HG02763 (cell line): ENCODE measurements at regions not wholly inside any gene's neighbourhood (a gene's known extent, or its start where the extent isn't known, plus 50 kb on each side); places are given as distances from the start of the nearest gene placed in this dataset.

Experiments used
- ATAC-seq: cut with Tn5 transposase; IDR thresholded peaks from one replicate; pipeline ENCODE4 v1.9.1; 2021; ENCODE audit warnings: mild to moderate bottlenecking, moderate library complexity; ENCODE audit not compliant: unreplicated experiment

DNA sequence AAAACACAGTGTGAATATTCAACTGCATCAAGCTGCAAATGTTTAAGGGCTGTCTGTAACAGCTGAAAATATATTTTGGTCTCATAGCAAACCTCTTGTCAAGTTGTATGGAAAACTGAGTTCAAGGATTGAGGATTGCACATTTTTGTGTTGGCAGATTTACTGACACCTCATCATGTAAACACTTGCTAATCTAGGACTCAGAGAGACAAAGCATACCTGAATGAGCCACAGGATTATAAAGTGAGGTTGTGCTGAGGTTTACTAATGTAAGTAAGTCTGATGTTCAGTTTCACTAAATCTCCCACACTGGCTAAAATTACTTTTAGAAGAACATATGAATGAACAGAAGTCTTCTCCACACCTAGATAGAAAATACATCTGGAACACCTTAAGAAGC is 1993.1 kb upstream of the CELF4 start:
- no peak for ATAC-seq

DNA sequence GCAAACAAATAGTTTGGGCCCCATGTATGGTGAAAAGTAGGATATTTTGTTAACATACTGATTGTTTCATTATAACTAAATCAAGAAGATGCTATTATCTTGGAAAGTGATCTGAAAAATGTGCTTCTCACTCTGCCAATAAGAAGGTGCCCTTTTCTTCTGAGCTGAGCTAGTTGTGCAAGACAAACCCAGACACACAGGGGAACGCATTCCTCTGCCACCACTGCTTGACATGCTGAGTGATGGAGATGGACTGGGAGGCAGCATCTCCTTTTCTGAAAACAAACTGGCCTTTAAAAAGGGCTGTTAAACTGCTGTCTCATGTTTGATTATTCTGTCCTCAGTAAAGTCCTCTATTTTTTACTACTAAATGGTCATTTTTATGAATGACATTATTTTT is 1989.9 kb upstream of the CELF4 start:
- ATAC-seq, result no peak

DNA sequence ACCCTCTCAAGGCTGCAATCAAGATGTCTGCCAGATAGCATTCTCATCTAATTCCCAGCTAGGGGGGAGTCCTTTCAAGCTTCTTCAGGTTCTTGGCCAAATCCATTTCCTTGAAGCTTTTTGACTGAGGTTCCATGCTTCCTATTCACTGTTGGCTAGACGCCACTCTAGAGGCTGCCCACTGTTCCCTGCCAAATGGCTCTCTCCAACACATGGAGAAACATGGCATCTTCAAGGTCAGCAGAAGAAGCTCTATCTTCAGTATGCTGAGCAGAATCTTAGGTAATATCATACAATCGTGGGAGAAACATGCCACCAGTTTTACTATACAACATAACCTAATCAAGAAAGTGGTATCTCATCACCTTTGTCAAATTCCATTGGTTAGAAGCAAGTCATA is 1985.1 kb upstream of the CELF4 start:
- no peak for ATAC-seq

DNA sequence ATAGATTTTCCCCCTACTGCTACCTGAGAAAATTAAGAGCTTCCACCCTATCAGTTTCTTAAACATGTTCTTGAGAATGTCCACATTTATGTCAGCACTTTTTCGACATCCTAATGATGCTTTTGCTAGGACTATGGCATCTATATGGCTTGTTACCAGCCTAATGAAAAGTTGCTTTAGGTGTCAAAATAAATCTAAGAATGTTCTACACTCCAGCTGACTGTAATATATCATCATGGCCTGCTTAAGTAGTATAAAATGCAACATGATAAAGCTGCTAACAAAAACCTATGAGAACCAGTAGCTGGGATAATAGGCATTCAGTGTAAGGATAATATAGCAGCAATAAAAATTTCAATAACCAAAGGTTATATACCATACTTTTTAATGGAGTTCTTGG is 1983.5 kb upstream of the CELF4 start:
- no peak for ATAC-seq

DNA sequence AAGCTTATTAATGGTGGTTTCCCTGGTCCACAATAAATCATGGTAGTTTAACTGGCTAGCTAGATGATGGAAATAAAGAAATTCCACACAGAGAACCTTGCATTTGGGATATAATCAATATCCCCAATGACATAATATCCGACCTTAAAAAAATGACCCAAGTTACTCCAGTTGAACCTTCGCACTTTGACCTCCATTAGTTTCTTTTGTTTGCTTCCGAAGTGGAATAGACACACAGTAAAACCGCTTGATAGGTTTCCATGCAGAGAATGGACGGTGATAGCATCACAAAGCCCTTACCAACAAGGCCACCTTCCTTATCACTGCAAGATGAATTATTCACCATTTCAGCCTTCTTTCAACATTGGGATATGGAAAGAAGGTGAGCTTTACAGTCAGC is 1966.1 kb upstream of the CELF4 start:
- no peak for ATAC-seq

DNA sequence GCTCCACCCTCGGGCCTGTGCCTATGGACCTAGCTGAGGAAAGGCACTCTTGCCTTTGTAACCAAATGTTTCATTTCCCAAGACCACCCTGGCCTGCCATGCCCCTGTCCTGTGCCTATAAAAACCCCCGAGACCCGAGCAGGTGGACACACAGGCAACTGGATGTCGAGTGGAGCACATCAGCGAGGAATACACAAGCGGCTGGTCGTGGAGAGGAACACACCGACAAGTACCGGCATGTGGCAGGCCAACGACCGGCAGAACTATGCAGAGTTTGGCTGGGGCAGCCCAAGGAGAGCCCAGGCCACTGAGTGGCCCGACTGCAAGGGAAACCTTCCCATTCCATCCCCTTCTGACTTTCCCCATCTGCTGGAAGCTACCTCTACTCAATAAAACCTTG is 1963.8 kb upstream of the CELF4 start:
- ATAC-seq, result no peak

DNA sequence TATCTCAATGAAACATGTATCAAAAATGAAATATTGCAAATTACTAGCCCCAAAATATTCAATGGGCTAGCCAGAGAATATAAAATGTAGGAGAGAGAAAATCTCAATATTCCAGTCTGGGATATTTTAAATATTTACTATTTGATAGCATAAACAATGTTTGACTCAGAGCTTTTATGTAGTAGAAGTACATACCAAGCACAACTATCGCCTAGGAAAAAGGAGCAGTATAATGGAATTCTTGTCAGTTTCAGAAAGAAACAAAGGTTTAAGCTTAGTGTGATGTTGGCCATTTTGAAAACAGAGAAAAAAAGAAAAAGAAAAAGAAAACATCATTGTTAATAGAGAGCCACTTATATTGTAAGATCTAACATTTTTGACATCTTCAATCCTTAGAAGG is 1961.9 kb upstream of the CELF4 start:
- ATAC-seq, result no peak

DNA sequence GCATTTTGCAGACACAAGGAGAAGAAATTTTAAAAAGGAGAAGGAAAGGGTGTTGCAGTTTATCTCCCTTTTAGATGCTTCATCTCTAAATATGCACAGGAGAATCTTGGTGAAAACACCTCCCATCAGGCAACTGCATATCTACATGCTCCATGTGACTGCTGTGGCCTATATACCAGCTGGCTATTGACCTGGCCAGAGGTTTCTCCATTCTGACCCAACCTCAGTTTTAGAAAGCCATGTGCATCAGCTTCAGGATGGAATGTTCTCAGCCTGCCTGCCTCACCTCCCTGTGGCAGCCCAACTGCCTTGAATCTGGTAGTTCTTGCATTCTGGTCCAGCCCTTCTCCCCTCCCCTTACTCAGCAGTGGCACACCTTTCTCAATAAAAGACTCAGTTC is 1958.8 kb upstream of the CELF4 start:
- no peak for ATAC-seq

DNA sequence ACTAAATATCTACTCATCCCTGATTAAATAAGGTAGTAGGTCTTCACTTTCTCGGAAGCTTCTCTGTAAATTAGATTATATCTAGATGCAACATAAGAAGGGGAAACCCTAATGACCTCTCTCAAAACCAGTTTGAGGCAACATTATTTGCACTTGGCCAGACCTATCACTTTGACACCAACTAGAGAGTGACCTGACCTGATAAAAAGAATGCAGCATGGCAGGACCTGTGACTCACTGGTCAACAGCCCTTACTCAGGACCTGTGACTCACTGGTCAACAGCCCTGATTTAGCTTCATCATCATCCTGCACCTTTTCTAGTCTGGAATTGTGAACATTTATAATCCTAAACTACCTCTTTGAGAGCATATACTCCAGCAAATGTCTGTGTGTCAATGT is 1957.7 kb upstream of the CELF4 start:
- no peak for ATAC-seq

DNA sequence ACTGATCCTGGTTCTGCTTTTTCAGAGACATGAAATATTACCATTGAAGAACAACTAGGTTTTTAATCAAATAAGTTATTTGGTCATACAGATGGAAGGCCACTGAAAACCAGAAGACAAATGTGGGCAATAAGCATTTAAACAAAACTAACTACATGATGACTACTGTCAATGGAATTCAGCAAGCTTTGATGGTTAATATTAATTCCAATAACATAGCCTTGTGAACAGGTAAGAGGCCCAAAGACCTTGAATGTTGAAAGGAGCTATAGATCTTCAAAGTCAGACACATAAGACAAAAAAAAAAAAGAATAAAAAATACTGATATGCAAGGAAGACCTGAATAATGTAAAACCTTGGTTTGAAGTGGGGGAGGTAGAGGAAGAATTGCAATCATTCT is 1955.6 kb upstream of the CELF4 start:
- ATAC-seq, result no peak

DNA sequence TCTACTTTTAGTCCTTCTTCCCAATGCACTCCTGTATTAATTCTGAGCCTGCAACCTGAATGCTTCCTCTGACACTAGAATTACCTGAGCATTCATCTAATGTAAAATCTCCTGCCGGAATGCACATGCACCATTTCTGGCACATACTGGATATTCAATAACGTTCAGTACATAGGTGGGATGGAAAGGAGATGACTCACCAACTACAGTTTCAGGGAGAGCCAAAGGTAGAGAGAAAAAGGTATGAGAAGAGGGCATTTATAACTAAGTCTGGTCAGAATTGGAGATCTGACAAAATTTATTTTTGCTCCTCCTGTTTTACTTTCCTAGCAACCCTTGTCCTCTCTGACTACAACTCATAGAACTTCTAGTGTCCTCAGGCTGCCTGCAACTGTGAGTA is 1954.1 kb upstream of the CELF4 start:
- ATAC-seq, result no peak

DNA sequence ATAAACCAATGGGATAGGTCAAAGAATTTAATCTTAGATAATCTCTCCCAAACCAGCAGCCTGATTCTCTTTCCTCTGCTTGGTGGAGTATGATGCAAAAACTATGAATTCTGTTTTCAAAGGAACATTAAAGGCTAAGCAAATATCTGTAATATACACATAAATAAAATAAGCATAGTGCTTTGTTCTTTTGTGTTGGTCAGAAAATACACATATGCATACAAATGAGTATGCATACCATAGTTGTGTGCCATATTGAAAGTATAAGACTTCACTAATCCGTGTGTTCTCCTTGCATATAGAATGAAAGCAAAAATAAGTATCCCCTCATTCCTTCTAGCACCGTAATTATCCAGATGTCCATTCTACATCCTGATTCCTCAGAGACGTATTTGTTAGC is 1949.7 kb upstream of the CELF4 start:
- no peak for ATAC-seq

DNA sequence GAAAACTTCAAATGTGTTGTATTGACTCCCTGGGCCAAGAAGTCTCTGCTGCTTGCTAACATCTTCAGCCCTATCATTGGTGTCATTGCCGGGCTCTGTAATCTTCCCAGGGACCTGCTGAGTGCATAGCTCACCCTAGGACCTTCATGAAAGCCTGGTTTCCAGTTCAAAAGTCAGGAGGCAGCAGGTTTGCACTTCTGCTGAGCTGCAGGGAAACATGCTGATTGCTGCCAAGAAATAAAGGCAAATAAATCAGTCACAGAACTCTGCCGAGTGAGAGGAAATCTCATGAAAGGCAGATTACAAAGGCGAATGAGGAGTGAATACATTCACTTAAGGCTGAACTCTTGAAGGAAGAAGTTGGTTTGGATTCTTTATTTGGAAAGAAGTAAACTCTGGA is 1947.6 kb upstream of the CELF4 start:
- ATAC-seq, result no peak

DNA sequence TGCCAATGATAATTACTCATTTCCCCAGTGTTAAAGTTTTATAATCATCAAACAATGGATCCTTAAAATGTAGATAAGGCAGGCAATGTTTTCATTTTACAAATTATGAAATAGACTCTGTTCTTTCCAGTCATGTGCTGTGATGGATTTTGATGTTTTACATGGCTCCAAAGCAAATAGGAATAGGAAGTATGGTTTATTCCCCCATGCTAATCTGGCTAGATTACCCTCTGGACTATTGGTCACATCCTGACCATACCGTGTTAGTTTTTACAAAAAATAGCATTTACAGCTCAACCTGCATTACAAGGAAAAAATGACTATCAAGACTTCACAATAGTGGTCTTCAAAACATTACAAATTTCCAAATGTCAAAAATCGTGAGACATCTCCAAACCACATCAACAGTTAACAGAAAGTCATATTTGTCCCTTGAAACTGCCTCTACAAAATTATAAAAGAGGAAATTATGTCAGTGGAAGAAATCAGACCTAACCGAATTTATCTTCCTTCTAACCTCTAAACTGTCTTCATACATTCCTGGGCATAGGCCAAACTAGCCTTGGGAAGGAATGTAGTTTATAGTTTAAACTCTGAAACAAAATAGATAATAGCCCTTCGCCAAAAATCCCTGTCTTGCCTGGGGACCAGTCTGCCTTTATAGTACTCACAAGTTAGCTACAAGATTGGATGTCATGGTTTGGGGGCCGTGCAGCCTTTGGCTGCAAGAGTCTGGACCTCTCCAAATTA is 1941.2 kb upstream of the CELF4 start:
- no peak for ATAC-seq

DNA sequence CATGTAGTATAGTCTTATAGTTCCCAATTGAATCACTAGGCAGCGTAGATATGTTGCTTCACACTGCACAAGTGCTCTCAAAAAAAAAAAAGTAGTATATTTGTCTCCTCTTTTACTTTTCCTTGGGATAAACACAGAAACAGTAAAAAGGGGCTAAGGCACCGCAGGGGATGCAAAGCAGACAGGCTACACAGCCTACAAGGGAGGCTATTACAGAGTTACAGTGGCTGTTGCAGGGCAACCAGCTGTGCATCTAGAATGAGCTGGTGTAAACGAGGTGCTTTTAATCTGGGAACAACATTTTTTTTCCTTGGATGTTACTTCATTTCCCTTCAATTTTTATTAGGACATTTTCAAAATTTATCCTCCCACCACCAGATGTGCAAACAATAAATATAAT is 1934.7 kb upstream of the CELF4 start:
- no peak for ATAC-seq

DNA sequence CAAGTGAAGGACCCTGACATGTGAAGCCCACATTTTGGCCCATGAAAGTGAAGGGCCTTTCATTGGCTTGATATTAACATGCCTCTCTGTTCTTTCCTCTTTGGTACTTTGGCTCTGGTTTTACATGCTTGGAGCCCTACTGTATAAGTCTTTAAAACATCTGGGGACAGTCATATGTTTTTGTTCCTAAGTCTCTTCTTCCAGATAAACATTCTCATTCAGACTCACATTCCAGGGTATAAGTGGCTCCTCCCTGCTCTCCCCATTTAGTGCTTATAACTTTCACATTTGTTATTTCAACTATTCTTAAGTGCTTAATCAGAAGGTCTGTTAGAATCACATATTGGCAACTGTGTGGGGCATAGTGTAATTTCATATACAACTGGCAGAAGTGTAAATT is 1932.2 kb upstream of the CELF4 start:
- no peak for ATAC-seq

DNA sequence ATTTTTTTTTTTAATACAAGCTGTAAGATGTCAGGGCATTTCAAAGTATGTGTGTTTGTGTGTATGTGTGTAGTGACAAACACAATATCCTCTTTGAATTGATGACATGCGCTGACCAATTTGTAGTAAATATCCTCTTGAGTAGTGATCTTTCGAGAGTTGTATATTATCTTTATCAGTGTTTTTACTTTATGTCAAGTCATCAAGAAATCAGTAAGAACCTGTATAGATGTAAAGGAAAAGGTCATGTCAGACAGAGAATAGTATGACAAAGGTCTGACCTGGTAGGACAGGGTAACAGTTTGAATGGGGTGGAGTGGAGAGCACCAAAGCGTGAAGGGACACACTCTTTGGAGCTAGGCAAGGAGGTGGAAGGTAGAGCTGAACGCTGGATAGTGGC is 1931.4 kb upstream of the CELF4 start:
- no peak for ATAC-seq

DNA sequence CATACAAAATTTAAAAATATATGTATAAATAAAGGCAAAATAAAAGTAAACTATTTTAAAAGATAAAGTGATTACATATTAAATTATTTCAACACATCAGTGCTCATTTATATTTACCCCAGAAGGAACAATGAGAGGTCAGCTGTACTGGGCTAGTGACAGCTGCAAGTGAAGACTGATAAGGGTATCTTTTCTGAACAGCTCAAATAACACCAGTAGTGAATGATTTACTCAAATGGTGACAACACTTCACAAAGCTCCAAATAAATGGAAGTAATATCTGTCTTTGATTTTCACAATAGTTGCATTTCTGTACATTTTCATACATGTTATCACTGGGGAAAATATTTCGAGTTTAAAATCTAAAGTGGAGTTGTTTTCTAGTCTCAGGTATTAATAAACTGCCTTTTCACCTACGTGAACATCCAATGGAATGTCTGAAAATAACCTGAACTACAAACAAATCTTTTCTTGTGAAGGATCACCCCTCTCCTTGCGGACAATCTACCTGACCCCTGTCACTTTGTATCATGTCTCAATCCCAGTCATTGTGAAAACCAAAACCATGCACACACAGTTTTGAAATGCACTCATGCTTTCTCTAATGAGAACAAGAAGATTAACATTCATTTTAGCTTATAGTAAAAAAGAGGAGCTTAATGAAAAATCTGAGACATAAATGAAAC is 1928.8 kb upstream of the CELF4 start:
- no peak for ATAC-seq

DNA sequence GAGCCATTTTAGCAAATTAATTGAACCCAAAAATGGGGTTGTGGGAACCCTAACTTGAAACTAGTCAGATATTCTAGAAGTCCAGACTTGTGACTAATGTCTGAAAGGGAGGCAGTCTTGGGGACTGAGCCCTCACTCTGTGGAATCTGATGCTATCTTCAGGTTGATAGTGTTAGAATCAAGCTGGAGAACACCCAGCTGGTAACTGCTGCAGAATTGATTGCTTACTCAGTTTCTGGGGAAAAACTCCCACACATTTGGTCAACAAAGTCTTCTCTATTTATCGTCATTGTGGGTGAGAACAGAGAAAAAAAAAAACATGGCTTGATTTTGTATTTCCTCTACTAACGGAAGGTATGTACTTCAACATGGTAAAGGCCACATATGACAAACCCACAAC is 1925.8 kb upstream of the CELF4 start:
- no peak for ATAC-seq

DNA sequence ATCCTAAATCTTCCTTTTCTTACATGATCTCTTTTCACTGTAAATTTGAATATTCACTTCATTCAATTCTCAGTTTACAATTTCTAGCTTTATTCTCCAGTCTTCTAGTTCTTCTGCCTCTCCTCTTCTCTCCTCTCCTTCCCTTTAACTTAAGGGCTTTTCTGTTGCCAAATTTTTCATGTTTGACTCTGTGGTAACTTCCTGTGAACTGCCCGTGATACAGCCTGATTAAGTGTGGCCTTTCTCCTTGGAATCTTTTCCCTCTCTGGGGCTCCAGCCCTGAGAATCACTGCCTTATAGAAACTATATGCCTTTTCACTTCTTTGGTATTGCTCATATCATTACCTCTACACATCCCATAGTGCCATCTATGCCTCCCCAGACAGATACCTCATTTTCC is 1923.8 kb upstream of the CELF4 start:
- no peak for ATAC-seq

DNA sequence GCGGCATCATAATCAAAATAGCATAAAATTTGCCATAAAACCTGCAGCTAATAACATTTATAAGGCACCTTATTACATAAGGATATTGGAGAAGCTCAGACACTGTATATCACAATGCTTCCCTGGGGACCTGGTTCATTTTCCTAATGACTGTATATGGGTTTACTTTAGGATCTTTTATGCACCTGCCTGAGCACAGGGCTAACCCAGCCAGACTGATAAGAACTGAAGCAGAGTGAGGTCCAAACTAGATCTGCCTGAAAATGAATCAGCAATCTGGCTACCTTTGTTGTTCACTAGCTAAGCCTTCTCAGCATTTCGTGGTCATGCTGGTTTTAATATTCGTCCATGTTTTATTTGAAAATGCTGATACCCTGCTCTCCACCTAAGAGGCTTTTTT is 1922.3 kb upstream of the CELF4 start:
- ATAC-seq, result no peak

DNA sequence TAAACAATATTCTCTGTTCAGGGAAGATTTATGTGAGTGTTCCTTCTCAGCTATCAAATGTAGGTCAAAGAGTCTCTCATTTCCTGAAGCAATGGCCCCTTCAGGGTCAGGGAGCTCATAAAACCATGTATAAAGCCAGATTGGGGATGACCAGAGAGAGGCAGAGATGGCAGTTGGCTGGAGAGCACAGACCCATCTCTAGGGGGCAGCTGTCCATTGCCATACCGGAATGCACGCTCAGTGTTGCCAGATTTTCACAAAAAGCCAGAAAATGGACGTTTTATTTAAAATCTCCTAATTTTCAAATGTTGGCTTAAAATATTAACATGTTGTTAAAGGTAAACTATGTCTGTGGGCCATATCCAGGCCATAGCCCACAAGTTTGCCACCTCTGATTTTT is 1920.7 kb upstream of the CELF4 start:
- ATAC-seq, result no peak

DNA sequence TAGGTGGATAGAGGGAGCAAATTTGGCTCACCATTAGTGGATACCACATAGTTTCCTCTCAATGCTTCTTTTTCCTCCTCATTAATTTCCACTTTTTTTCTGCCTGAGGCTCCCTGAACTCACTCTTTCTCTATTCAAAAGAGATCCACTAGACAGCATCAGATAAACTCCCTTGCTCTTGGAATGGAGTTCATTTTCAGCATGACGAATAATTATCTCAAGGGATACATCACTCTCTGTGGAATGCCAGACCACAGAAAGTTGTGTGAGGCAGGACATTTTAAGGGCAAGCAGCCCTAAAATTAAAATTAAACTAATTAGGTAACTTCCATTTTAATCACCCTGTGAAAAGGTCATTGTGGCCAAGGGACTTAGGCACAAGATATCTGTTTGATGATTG is 1920.1 kb upstream of the CELF4 start:
- no peak for ATAC-seq
